ACHN (cell line): ENCODE measurements at regions not wholly inside any gene's neighbourhood (a gene's known extent, or its start where the extent isn't known, plus 50 kb on each side); places are given as distances from the start of the nearest gene placed in this dataset.
"Not testable (repeated sequence)": the region's sequence is repeated elsewhere in the genome, so short reads cannot be mapped to it uniquely, and the experiment has no call there.

Experiments used
- DNase-seq: peaks from one replicate; pipeline ENCODE4 v3.0.0-alpha.2; 2015
- in situ Hi-C: cut with HindIII; loops from 2 replicates; pipeline ENCODE4 v1.10.0; 2017; ENCODE audit warnings: low sequenced_read_pairs, low pct_ligation_motif_present, low pct_unique_long_range_greater_than_20kb

DNA sequence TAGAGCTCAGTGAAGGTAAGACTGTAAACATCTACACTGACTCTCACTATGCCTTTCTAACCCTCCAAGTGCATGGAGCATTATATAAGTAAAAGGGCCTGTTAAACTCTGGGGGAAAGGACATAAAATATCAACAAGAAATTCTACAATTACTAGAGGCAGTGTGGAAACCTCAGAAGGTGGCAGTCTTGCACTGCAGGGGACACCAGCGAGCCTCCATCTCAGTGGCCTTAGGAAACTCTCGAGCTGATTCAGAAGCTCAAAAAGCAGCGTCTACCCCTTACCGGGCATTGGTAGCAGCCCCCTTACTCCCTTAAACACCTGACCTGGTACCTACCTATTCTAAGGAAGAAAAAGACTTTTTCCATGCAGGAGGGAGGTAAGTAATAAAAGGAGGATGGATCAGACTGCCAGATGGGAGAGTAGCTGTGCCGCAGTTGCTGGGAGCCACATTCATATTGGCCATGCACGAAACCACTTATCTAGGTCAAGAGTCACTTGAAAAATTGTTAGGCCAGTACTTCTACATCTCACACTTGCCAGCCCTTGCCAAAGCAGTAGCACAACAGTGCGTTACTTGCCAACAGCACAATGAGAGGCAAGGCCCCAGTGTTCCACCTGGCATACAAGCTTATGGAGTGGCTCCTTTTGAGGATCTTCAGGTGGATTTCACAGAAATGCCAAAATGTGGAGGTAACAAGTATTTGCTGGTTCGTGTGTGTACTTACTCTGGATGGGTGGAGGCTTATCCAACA is 258.8 kb upstream of the PRKX start:
- in situ Hi-C loops, DNase-seq: not testable (repeated sequence)

DNA sequence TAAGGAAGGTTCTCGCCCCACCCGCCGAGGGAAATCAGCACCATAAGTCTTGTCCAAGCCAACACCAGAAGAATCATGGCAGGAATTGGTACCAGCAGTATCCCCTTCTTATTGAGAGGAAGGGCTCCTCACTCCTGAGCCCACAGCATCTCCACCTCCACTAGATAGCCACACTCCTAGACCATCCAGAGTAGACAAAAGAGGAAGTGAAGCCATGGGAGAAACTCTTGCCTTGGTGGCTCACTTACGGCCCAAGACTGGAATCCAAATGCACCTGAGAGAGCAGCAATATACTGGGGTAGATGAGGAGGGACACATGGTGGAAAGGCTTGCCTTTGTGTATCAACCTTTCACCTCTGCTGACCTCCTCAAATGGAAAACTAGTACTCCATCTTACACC is 255.3 kb upstream of the PRKX start:
- in situ Hi-C loops: no loop called here
- no peak for DNase-seq

DNA sequence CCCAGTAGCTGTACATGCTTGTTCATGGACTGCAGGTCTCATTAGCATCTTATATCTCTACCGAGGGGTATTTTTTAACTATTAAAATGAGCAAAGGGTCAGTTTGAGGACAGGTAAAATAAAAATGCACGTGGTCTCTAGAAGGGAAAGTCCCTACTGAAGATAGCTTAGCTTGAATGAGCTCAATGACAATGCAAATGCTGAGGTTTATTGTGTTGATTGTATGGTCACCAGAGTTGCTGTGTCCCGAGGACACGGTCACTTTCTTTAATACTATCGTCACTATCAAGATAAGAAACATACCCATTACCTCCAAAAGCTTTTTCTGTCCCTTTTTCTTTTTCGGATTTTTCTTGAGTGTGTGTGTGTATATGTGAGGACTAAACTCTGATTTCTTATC is 250.5 kb upstream of the PRKX start:
- in situ Hi-C loops: no loop called here
- DNase-seq: no peak

DNA sequence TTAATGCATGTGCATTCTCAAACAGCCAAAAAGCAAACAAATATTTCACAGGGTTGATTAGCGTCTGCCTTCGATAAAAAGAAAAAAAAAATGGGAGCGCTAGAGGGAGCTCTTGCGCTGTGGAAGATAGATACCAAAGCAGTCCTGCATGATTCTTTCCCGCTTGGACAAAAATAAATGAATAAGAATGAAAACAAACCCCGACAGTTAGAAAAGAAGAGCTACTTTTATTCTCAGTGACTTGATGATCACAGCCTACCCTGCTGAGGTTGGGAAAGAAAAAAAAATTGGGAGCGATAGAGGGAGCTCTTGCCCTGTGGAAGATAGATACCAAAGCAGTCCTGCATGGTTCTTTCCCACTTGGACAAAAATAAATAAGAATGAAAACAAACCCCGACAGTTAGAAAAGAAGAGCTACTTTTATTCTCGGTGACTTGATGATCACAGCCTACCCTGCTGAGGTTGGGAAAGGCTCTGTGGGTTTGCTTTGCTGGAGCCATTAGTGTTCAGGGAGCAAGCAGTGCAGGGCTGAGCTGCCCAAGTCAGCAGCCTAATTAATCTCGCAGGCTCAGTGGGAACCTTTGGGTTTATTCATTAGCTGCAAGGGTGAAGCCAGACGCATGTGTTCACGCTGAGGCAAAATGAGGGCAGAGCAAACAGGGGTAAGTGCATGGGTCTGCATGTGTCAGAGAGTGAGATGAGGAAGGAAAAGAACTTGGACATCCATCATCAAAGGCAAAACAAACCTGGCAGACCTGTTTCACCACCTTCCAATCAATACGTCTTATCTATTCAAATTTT is 249.3 kb upstream of the PRKX start:
- peak; percentile 0 for DNase-seq
- in situ Hi-C loops: no loop called here

DNA sequence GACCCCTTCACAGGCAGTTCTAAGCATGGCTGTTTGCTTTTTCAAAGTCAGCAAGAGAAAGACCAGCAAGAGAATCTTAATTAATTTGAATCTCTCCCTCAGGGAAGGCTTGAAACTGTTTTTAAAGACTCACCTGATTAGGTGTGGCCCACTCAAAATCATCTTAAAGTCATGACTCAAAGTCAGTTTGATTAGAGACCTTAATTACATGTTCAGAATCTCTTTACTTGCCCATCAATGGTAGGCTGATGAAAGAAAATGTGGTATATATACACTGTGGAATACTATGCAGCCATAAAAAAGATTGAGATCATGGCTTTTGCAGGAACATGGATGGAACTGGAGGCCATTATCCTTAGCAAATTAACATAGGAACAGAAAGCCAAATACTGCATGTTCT is 247.5 kb upstream of the PRKX start:
- DNase-seq: no peak

DNA sequence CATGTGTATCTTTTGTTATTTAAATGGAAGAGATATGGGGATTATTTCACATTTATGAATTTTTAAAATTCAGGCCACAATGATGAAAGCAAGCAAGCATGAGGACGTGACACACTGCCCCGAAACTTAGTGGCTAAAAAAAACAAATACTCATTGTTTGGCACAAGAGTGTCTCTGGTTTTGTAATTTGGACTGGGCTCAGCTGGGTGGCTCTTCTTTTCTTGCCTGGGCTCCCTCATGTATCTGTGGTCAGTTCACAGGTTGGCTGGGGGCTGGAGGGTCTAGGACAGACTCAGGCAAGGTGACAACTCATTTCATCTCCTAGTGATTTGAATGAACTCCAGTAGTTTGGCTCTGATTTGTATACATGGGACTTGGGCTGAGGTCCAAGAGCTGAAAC is 238.4 kb upstream of the PRKX start:
- in situ Hi-C loops: no loop called here
- DNase-seq: no peak

More for the DNA sequence above, 247.5 kb upstream of the PRKX start:
- in situ Hi-C loops: no loop called here

DNA sequence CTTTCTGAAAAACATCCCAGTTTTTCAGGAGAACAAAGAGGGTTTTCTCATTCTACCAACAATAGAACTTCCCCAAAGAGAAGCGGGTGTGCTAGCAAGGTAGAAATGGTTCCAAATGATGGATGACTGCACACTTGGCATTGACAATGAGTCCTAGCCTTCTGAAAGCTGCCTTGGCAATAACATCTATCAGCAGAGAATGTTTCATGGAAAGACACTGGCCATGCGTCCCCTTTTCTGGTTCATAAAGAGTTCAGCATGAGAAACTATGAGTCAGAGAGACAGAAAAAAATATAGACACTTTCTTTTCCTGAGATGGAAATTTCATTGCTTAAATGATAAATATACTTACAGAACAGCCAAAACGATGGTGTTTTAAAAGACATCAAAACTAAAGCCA is 236.9 kb upstream of the PRKX start:
- in situ Hi-C loops: no loop called here

DNA sequence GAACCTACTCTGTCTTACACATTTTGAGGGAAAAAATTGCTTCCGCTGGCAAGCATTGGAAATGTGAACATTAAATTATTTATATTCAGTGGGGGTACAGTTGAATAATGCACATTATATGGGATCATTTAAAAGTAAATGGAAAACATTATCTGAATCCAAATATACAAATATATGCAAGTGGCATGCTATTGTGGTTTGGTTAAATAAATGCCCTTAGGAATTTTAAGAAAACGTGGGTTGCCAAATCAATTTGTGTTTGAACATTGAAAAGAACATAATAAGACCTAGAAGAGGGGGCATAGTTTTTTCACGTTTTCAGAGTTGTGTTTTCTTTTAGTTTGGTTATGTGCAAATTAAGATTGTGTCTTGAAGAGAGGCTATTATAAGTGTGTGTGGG is 230.5 kb upstream of the PRKX start:
- in situ Hi-C loops: no loop called here
- no peak for DNase-seq

More for the DNA sequence above, 236.9 kb upstream of the PRKX start:
- DNase-seq: peak; percentile 14

DNA sequence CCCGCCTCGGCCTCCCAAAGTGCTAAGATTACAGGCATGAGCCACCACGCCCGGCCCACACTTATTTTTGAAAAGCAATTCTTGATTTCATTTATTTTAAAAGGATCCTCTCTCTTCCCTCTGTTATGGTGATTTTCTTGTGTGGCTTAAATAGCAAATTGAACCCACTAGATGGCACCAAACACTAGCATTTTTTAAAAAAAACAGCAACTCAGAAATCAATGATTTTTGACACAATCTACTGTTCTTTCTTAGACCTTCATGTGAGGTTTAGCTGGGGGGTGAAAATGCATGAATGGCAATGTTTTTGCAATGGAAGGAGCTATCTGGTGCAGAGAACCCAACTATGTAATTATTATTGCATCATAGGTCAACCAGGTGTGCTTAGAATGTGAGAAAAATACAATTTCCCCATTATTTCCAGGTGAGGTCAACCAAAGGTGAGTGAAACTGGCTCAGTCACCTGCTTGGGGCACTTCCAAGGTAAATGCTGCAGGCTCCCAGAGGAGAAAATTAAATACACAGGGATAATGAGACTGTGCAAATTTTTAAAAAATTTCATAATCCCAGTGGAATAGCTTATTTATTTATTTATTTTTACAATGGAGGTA is 226.7 kb upstream of the PRKX start:
- in situ Hi-C loops: no loop called here
- DNase-seq: peak; percentile 22

DNA sequence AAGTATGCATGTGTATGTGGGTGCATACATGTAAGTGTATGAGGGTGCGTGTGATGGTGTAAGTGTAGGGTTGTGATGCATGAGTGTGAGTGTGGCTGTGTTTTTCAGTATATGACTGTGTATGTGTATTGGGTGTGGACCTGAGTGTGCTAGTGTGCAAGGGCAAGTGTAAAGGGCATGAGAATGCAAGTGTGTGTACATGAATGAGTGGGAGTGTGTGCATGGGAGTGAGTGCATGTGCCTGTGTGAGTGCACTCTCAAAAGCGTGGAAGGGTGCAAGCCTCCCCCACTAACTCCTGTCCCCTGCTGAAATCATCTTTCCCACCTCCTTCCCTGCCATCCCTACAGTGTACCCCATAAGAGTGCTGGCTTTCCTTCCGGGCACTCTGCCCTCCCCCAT is 225.1 kb upstream of the PRKX start:
- in situ Hi-C loops: no loop called here

DNA sequence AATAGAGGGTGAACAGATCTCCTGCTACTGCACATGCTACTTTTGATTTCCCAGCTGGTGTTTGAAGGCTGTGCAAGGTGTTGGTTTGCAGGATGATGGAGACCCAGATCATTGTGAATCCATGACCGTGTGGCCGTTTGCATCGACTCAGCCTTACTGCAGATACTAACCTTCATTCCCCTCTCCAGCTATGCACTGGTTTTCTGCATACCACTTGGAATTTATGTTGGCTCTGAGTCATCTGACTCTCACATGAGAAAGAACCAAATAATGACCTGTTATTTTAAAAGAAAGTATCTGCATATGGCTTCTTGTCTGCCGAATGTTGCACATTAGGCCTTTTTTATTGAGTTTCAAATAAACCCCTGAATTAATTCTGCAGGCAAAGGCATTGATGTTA is 221.7 kb upstream of the PRKX start:
- in situ Hi-C loops, DNase-seq: not testable (repeated sequence)

More for the DNA sequence above, 225.1 kb upstream of the PRKX start:
- no peak for DNase-seq

DNA sequence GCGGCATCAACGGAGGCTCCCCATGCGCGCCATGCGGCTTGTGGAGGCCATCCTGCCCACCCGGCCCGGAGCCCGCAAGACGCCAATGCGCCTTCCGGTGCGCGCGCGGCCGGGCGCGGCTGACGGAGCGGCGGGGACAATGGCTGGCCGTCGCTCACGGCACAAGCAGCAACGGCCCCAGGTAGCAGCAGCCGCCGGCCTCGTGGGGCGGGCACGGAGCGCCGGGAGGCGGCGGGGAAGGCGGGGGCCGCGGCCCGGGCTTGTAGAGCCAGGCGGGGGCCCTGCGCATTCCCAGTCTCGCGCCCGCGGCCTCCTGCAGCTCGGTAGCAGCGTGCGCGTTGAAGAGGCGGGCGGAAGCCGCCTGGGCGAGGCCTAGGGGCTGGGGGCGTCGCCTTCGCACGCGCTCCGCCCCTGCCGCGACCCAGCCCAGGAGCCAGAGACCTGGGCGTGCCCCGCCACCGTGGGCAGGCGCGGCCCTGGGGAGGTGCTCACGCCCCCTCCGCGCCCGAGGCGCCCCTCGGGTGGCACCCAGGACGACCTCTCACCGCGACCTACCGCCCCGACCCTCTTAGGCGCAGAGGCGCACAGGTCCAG is 207.1 kb upstream of the PRKX start:
- in situ Hi-C loops: not testable (repeated sequence)

DNA sequence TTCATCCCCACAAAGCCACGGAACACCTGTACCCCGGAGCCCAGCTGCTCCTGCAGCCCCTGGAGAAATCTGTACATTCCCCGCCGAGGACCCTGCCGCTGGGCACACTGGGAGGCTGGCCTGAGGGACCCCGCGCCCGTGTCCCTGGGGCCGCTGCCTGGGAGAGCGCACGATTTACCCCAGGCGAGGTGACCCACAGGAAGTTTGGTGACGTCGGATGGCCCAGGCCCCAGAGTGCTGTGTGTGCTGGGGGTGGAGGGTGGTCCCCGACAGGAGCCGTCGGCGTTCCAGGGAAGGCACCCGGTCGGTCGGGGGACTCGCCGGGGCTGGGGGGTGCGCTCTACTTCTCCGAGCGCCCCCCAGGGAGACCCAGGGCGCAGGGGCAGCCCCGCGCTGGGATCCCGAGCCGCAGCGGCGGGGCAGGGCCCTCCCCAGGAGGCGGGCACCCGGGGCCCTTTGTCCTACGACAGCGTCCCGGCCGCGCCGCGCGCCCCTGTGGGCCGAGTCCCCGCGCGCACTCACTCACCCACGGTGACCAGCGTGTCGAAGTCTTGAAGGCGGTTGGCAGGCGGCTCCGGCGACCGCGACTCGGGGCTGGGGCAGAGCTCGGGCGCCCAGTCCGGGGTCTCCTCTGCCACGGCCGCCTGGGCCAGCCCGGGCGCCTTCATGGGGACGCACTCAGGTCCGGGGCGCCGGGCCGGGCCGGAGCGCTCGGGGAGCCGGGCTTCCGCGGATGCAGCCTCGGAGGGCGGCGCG is 206.4 kb upstream of the PRKX start:
- DNase-seq, in situ Hi-C loops: not testable (repeated sequence)

More for the DNA sequence above, 207.1 kb upstream of the PRKX start:
- DNase-seq: not testable (repeated sequence)

DNA sequence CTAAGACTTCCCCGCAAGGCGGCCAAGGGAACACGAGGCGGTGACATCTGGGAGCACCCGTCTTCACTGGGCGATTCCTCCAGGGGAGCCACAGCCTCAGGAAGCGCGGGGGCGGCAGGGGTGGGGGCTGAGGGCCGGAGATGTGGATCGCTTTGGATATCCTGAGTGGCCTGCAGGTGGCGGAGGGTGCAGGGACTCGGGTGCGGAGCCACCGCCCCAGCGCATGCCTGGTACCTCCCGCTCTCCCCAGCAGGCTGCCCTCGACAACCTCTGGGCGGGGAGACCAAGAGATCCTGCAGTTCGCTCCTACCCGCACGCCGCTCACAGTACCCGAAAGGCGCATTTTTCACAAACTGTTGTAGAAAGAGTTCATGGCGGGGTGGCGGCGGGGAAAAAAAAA is 201.4 kb upstream of the PRKX start:
- DNase-seq, in situ Hi-C loops: not testable (repeated sequence)

DNA sequence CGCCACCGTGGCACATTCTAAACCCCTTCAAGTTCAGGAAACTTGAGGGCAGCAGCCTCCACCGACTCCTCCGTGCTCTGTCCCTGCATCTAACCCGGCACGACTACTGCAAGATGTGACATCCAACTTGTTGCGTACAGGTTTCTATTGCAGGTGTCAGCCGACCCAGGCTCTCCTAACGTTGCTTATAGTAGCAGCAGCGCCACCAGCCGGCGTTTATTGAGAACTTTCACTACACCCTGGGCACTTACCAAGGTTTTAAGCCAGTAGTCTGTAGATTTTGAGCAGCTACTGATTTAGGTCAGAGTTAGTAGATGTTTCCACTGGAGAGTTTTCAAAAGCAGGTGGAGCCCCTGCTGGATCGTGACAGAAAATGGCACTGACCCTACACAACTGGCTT is 200.6 kb upstream of the PRKX start:
- DNase-seq, in situ Hi-C loops: not testable (repeated sequence)

DNA sequence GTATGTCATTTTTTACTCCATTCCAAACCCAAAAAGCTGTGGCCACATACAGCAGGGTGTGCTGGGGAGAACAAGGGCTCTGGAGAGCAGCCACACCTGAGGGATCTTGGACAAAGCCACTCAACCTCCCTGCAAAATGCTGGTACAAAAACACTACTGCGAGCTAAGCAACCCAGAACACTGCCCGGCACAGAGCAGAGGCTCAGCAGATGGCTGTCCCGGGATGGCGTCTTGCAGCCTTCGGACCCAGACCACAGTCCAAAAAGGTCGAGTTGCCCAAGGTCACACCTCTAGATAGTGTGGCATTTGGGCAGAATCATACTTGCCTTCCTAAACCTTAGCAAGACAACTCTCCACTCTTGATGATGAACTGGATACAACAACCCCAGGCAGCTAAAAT is 197.6 kb upstream of the PRKX start:
- DNase-seq, in situ Hi-C loops: not testable (repeated sequence)

DNA sequence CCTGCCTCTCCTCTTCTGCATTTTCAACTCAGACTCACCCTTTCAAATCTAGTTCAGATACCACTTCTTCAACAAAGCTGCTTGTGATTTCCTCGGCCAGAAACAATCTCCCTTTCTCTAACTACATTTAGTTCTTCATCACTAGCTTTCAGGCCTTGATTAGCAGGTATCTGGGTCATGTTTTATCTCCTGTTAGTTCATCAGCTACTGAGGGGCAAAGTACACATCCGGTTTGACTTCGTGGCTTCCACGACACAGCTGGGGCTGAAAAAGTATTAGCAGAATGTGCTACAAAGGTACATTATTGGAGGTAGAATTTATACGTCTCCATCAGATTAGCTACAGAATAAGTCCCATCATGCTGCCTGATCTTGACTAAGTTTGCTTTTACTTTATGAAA is 197.2 kb upstream of the PRKX start:
- DNase-seq, in situ Hi-C loops: not testable (repeated sequence)

DNA sequence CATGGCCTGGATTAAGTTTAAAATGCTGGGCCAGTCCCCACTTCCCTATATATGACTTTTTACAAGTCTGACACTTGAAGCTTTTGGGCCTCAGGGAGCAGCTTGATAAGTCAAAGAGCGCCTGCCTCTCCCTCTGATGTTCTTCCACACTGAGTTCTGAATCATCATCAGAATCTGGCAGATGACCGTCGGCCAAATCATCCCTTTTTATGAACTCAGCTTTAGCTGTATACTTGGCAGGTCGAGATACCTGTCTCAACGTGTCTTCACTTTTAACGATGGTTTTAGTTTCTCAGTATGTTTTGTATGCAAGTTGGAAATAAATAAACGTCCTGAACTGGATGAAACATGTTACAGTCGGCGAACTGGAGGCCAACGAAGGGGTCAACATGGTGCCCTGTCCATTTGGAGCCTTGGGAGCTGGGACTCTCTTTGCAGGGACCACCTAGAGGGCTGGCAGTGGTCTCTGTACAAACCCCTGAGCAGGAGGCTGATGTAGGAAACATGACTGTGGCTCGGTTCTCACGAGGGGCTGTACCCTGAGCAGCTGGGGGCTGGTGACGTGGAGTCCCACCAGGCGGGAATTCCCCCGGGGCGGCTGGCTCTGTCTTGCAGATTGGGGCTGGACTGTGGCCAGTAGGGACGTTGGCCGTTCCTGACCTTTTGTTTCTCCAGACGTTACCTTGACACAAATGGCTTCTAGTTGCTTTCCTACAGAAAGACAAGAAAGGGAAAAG is 192.2 kb upstream of the PRKX start:
- in situ Hi-C loops, DNase-seq: not testable (repeated sequence)
